Forelimb muscle (tissue), 1 donor: ENCODE measurements at regions not wholly inside any gene's neighbourhood (a gene's known extent, or its start where the extent isn't known, plus 50 kb on each side); places are given as distances from the start of the nearest gene placed in this dataset.
"Not testable (repeated sequence)": the region's sequence is repeated elsewhere in the genome, so short reads cannot be mapped to it uniquely, and the experiment has no call there.

ENCODE experiments used
- DNase-seq: peaks from one replicate; pipeline ENCODE4 v3.0.0-alpha.2; 2013; ENCODE audit warnings: low read depth

- no peak for DNase-seq
These were observed 93.4 kb downstream of the ZFP64 start for GRCh38 chr20:52098186-52098585.

DNA sequence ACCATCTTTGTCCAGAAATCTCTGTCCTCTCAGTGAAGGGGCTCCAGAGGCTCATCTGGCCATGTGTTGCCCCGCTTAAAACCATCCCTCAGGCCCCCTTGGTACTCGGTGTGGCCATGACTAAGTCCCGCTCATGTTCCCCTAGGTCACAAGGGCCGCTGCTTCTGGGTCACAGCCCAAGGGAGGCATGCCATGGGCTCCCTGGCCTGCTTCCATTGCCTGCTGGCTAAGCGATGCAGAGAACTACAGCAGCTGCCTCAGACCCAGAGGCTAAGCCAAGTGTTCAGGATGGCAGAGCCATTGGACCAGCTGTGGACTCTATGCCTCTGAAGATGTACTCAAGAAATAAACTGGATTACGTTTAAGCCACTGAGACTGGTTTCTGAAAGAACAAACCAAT, 95.5 kb downstream of the ZFP64 start:
- DNase-seq: no peak

DNA sequence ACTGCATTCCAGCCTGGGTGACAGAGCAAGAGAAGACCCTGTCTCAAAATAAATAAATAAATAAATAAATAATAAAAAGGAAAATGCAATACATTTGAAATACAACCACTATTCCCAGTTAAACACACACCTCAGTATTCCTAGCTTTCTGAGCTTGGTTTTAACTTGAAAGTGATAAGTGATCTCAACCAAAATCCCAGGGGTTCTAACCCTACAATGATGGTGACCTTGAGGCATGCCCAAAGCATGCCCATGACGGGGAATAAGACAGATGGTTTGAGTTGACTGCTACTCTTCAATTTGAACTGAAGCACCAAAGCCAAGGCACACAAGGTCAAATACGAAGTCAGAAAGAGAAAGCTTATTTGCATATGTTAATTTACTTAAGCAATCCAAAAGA, 96.9 kb downstream of the ZFP64 start:
- no peak for DNase-seq

DNA sequence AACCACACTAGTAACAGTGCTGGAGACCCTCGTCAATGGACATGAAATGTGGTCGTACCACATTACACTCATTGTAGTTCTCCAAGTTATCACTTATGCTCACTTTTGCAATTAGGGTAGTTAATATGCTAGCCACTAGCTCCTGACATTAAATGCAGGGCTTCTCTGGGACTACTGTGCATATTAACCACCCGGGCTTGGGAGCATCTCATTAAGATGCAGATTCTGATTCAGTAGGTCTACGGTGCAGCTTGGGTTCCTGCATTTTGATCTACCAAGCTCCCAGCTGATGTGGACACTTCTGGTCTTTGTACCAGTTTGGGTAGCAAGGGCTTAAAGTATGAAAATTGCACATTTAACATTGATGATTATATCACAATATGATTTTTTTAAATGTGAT, 98.0 kb downstream of the ZFP64 start:
- no peak for DNase-seq

- no peak for DNase-seq
These were observed 101.5 kb downstream of the ZFP64 start for GRCh38 chr20:52090035-52090434.

DNA sequence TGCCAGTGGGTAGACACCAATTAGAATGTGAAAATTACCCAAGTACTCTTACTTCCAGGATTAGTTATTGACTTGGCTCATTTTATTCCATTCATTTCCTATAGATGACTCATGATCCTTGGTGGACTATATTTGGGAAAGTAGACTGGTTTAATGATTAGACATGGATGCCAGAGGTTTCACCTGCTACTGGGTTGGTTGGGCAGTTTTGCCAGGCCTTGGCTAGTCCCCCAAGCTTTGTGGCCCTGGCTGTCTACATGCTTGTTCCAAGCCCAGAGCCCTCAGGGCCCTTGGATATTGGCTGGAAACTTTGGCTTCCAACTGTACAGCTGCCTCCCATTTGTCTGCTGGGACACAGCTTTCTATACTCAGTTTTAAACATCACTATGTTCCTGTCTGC, 104.1 kb downstream of the ZFP64 start:
- no peak for DNase-seq

DNA sequence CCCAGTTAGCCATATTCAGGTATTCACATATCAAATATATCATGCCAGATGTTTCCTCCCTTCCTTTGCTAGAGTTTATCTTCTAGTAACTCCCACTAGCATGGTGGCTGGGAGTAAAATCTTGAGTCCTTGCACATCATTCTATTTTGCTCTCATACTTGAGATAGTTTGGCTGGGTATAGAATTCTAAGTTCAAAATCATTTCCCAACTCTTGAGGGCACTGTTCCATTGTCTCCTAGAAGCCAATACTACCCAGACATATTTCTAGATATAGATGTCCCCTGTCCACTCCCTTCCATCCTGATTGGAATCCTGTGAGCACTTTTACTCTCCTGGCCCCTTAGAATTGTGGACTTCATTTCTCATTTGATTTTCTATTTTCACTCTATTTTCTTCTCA, 104.7 kb downstream of the ZFP64 start:
- no peak for DNase-seq

GRCh38 chr20:52084727-52085126, 106.9 kb downstream of the ZFP64 start:
- no peak for DNase-seq

- no peak for DNase-seq
These were observed 107.8 kb downstream of the ZFP64 start for GRCh38 chr20:52083627-52084232.

DNA sequence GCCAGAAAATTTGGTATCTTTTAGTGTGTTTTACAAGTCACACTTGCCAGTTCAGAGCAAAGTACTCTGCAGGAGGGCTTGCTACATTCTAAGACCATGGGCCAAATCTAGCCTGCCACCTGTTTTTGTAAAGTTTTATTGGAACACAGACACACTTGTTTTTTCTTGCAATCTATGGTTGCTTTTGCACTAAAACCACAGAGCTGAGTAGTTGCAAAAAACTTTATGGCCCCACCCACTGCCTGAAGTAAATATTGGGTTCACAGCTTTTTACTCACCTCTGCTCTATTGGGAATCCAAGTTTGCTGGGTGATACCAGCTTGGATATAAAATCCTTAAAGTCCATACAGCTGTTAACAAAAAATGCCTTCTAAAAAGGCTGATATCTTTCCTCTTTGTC, 109.0 kb downstream of the ZFP64 start:
- no peak for DNase-seq

DNA sequence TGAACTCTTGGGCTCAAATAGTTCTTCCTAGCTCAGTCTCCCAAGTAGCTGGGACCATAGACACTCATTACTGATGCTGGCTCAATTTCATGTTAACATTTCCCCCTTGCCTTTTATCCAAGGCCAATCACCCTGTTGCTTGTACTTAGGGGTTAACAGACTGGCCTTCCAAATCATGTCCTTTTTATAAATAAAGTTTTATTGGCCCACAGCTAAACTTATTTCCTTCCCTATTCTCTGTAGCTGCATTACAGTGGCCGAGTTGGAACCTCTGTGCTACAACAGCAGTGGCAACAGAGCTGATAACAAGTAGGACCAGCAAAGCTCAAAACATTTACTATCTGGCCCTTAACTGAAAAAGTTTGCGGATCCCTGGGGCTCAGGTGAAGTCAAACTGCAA, 109.8 kb downstream of the ZFP64 start:
- DNase-seq: no peak

DNA sequence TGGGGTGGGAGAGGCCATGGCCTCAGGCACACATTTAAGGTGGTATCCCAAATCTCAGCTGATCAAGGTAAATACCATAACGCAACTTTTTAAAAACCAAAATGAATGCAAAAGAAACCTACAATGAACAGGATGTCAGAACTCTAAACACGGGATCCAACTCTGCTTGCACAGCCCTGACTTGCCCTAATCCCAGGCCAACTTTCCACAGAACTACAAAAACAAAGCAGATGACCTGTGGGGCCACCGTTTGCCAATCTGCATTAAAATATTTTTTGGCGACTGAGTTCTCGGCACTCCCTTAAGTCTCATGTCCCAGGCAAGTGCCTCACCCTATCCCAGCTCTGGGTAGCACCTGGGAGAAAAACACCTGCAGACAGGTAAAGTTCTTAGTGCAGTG, 110.5 kb downstream of the ZFP64 start:
- no peak for DNase-seq

DNA sequence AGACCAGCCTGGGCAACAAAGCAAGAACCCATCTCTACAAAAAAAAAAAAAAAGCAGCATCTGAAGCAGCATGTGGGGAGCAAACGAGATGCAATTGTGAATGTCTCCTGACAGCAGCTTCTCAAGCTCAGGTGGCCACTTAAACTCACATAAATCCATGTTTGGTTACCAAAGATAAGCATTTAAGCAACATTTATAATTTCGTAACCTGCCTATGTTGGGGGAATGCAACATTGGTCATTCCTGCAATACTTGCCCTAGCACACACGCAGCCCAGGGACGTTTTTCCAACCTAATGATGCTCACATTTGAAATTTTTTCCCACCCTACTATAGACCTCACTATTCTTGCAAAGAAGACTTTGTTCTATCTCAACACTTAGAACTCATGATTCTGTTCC, 113.3 kb downstream of the ZFP64 start:
- no peak for DNase-seq

- no peak for DNase-seq
These were observed 115.4 kb downstream of the ZFP64 start for GRCh38 chr20:52076164-52076563.

DNA sequence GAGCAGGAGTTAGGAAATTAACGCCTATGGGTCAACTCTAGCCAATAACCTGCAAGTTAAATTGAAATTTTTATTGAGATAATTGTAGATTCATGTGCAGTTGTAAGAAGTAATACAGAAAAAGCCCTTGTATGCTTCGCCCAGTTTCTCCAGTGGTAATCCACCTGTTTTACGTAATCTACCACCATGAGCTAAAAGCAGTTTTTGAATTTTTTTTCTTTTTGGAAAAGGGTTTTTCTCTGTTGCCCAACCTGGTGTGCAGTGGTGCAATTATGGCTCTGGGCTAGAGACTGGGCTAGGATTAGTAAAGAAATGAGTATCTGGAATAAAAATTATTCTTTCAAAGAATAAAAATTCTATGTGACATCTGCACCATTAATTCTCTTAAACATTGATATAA, 116.2 kb downstream of the ZFP64 start:
- DNase-seq: no peak

GRCh38 chr20:52071136-52071535, 120.4 kb downstream of the ZFP64 start:
- no peak for DNase-seq

GRCh38 chr20:52064931-52065330, 126.6 kb downstream of the ZFP64 start:
- no peak for DNase-seq

GRCh38 chr20:52062452-52063209, 128.9 kb downstream of the ZFP64 start:
- DNase-seq: no peak

DNA sequence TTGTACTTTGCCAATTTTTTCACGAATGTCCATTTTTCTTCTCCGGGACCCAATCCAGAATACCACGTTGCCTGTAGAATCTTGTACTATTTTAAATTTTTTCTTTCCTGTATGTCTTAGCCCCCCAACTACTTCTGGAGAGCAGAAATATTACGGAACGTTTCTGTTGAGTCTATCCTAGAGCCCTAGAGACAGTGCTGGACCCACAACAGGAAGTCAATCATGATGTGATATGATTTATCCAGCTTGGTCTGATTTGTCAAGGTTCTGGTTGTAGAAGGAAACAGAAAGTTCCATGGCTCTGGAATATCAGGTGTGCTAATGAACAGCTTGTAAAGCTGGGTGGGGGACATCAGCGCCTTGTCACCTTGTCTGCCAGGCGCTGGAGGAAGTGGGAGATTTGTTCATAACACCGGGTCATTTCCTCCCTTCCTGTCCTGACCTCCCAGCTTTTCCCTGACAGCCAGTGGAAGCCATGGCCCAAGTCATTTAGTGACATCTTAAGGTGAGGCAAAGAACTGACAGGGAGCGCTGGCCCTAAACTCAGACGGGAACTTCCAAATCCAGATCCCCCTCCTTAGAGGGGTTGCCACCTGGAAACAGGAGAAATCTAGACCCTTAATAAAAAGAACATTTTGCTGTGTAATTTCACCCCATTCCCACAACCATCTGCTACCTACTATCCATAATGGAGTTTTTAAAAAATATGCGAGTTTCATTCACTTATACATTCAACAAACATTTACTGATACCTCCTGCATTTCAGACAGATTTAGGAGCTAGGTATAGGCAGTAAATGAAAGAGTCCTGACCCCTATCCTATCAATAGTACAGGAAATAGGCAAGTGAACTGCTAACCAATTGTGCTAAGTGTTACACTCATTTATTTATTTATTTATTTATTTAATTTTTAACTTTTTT, 130.5 kb downstream of the ZFP64 start:
- no peak for DNase-seq

DNA sequence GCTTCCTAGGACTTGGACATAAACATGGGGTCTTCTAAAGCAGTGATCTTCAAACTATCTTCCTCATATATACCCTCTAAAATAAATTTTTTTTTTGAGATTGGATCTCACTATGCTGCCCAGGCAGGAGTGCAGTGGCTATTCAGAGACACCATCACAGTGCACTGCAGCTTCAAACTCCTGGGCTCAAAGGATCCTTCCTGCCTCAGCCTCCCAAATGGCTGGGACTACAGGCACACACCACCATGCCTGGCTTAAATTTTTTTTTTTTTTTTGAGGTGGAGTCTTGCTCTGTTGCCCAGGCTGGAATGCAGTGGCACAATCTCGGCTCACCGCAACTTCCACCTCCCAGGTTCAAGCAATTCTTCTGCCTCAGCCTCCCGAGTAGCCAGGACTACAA, 134.4 kb downstream of the ZFP64 start:
- DNase-seq: not testable (repeated sequence)

DNA sequence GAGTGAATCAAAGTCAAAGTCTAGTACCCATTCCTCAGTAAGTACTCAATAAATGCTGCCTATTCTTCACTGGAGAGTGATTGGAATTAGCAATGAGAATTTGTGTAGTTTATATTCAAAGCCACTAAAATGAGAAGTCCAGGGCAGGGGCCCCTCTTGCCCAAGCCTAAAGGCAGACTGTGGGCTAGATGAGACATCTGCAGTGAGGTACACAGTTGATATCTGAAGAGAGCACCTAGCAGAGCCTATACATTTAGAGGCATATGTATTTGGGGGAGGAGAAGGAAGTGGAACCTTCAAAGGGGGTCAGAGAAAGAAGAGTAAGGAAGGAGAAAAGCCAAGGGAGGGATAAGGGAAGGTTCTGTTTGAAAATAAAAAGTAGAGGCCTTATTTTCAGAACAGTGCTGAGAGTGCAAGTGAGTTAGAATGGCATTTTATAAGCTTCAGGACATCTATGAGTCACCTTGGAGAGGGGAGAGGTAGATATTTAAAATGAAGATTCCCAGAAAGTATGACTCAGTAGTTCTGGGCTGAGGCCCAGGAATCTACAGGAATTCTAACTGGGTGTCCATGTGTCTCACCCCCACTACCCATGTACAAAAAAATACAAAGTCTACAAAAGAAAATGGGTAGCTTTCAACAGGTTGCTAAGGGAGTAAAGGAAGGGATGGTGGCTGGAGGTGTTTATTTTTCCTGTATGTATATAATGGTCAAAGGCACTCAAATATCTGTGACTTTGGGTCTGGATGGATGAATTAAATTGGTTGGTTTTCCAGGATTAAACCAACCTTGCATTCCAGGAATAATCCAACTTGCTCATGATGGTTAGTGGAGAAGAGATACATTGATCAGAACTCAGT, 135.1 kb downstream of the ZFP64 start:
- DNase-seq: no peak

DNA sequence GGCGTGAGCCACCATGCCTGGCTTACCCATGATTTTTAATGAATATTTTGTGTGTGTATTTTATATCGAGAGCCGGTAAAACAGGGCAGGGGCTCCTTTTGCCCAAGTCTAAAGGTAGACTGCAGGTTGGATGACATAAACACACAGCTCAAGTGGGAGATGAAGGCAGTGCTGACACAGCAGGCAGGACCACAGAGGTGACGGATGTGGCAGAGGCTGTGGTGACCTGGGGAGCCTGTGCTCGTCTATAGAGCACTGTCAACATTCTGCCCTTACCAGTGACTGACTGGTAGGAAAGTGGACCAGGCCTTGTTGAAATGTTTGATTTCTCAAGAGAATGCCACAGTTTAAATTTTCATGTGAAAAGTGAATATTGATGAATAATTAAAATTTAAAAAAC, 137.5 kb downstream of the ZFP64 start:
- no peak for DNase-seq
